HG03159 (cell line): ENCODE measurements at regions not wholly inside any gene's neighbourhood (a gene's known extent, or its start where the extent isn't known, plus 50 kb on each side); places are given as distances from the start of the nearest gene placed in this dataset.
"Not testable (repeated sequence)": the region's sequence is repeated elsewhere in the genome, so short reads cannot be mapped to it uniquely, and the experiment has no call there.

Experiments
- ATAC-seq: cut with Tn5 transposase; IDR thresholded peaks from one replicate; pipeline ENCODE4 v1.9.1; 2021; ENCODE audit warnings: mild to moderate bottlenecking, moderate library complexity; ENCODE audit not compliant: unreplicated experiment

DNA sequence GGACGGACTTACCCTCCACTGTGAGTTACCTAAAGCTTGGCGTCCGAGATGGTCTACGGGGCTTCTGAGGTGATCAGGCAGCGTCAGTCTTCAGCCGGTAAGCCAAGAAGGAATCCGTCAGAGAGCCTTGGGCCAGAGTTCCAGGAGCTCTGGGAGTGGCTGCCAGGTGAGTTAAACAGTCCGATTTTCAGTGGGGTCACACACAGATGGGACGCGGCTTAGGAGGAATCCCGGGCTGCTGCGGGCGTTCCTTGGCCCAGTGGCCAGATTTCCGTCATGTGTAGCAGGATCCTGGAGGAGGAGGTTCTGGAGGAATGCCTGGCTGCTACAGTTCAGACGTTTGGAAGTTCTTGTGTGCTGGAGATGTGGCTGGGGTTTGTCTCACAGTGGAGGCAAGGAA is 700.7 kb upstream of the NEGR1 start:
- ATAC-seq = not testable (repeated sequence)

DNA sequence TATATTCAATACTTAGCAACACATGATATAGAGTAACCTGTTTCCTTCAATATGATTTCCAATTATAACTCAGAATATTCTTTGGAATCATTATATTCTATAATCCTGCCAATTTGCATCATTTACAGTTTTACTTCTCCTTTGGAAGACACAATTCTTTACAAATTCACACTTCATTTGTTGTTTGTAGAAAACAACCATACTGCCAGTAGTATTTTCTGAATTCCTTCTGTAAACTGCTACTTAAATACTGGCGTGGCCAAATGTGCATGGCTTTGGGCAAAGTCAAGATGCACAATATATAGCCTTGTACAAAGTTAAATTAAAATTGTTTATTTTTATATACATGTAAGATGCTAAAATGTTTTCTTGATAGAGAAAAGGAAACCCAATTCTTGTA is 687.1 kb upstream of the NEGR1 start:
- no peak for ATAC-seq

GRCh38 chr1:72954943-72955342 is 672.6 kb upstream of the NEGR1 start:
- no peak for ATAC-seq

GRCh38 chr1:72950900-72951299 is 668.6 kb upstream of the NEGR1 start:
- ATAC-seq = not testable (repeated sequence)

- no peak for ATAC-seq
Observed at GRCh38 chr1:72946903-72947499, 664.7 kb upstream of the NEGR1 start.

DNA sequence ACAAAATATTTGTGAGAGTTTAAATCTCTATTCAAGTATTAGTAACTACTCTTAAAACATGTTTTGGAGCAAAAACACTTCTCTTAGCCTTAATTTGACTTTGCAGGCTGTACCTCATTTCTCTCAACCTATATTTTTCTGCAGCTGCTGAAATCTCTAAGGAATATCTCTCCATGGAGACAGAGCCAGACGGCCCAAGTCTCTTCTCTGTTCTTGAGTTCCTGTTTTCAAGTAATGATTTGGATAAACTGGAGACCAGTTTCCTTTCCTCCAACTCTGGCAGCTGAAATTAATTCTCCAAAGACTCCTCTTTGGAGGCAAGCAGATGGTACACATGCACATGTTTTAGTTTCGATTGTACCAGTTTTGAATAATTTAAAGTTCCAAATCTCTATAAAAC is 659.7 kb upstream of the NEGR1 start:
- ATAC-seq = no peak

DNA sequence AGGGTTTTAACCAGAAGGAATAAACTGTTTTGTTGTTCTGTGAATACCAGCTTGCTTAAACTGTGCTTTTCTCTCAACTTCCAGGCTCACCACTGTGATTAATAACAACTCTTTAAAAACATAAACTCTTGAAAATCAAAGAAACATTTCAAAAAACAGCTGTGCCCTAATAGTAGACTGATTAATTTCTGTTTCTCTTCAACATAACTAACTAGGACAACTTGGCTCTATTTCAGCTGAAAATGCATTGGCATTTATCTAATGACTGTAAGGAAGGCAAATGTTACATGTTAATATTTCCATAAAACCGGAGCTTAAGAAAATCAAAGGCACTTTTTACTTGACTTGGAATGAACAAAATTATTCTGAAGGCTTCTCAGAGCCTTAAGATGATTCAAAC is 656.1 kb upstream of the NEGR1 start:
- no peak for ATAC-seq

GRCh38 chr1:72937905-72938304 is 655.6 kb upstream of the NEGR1 start:
- no peak for ATAC-seq

GRCh38 chr1:72936942-72937341 is 654.6 kb upstream of the NEGR1 start:
- no peak for ATAC-seq

GRCh38 chr1:72936151-72936740 is 653.9 kb upstream of the NEGR1 start:
- ATAC-seq = no peak

DNA sequence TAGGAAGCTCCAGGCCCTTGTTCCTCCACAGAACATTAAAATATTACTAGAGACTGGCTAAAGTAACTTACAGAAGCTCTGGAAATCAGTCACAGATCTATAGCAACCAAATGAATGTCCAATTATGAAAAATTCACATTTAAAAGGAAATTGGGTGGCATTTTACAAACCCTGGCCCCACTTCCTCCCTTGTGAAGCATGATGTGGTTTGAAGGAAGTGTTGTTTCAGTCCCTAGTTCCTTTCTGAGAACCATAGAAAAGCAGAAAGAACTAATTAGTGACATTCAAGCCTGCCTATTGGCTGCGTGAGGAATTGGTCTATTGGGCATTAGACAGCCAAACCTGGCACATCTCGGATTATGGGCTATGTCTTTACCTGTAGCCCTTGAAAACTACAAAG is 649.7 kb upstream of the NEGR1 start:
- no peak for ATAC-seq

DNA sequence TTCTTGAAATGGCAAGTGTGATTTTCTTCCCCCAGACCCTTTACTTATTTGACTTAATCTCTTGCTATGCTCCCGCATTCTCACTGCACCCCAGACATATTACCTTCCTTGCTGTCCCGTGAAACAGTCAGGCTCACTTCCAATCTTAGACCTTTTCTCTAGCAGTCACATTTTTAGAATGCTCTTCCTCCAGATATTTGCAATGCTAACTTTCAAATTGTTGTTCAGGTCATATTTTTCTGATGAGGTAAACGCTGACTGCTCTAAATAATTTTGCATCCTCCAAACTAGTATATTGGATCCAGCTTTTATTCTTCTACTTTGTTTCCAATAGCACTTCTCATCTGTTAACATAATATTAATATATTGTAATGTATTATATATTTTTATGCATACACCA is 648.2 kb upstream of the NEGR1 start:
- no peak for ATAC-seq

DNA sequence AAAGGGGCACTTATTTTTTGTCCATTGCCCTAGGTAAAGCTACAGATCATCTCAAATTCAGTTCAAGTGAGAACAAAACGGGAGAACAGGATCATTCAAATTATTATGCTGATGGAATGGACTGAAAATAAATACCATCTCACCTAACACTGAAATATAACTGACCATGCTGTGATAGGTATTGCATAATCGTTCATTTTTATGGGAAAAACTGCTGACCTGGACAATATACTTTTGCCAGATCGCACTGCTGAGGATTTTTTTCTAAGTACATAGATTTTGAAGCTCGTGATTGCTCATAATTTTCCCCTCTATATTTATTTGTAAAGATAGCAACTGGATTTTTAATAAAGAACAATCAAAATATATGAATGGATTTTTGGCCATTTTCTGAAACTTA is 636.6 kb upstream of the NEGR1 start:
- ATAC-seq = no peak

- ATAC-seq = no peak
Observed at GRCh38 chr1:72917920-72918319, 635.6 kb upstream of the NEGR1 start.

GRCh38 chr1:72915581-72915980 is 633.2 kb upstream of the NEGR1 start:
- ATAC-seq = no peak

GRCh38 chr1:72911656-72912055 is 629.3 kb upstream of the NEGR1 start:
- ATAC-seq = no peak

- ATAC-seq = no peak
Observed at GRCh38 chr1:72896256-72896655, 613.9 kb upstream of the NEGR1 start.

DNA sequence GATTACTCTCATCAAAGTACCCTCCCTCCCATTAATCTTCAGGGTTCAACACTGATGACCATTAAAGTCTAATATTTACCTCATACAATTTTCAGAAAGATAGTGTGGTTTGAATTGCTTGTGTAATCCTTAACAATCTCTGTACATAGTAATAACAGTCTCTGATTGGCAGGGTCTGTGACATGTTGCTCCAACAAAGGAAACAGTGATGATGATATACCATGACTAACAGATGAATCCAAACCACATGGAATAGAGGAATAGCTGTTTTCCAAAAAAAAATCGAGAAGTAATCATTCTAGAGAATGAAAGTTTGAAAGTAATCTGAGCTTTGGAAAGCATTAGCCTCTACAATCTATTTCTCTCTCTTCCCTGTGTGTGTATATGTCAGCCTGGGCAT is 610.1 kb upstream of the NEGR1 start:
- ATAC-seq = no peak

GRCh38 chr1:72891976-72892375 is 609.6 kb upstream of the NEGR1 start:
- ATAC-seq = no peak

- no peak for ATAC-seq
Observed at GRCh38 chr1:72885841-72886240, 603.5 kb upstream of the NEGR1 start.

GRCh38 chr1:72885017-72885416 is 602.7 kb upstream of the NEGR1 start:
- no peak for ATAC-seq

DNA sequence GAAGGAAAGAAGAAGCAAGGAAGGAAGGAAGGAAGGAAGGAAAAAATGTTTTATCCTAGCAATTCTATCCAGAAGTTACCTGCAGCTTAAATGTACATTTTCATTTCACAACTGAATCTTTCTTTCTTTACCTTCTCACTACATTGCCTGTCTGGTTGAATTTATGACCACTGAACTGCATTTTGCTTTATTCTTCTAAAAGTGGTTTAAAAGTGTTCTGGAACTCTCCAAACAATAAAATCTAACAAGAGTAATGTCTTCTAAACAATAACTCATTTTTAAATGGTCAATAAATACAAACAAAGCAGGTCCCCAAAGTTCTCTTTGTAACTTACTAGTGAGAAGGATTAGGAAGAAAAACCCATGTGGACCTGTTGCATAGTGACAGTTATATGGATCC is 587.5 kb upstream of the NEGR1 start:
- no peak for ATAC-seq

DNA sequence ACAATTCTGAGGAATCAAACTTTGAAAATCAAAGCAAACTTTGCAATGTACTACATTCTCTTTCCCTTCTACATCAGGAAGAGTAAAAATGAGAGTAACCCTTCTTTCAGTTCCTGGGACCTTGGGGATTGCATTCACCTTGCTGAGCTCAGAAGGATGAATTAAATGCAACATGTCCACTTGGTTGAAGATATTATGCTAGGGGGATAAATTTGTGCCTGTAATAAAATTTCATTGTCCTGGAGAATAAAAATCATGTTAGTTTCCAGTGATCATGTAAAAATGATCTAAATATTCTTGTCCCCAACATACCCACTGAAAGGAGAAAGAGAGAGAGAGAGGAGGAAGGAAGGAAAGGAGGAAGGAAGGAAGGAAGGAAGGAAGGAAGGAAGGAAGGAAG is 587.1 kb upstream of the NEGR1 start:
- no peak for ATAC-seq
